Fibroblast of mammary gland (primary cell): ENCODE measurements at regions not wholly inside any gene's neighbourhood (a gene's known extent, or its start where the extent isn't known, plus 50 kb on each side); places are given as distances from the start of the nearest gene placed in this dataset.

Source experiments
- DNase-seq: peaks from one replicate; pipeline ENCODE4 v3.0.0-alpha.2; 2010; ENCODE audit warnings: low read depth
- H3K4me3 ChIP-seq: 2 replicates; pipeline ENCODE4 v1.5.1; 2011; ENCODE audit warnings: low read depth, mild to moderate bottlenecking, low read length, moderate library complexity; ENCODE audit not compliant: control insufficient read depth
- CTCF ChIP-seq: conservative IDR thresholded peaks from 2 replicates; pipeline ENCODE4 v1.5.1; 2011; ENCODE audit warnings: low read depth, low read length, inconsistent platforms; ENCODE audit not compliant: control insufficient read depth, insufficient read depth

- H3K4me3 ChIP-seq: no peak overlapping the region
- DNase-seq: no peak
- no peak for TF ChIP-seq CTCF
Measured at GRCh38 chr5:2617461-2617860, 134.0 kb downstream of the IRX2 start.

- DNase-seq: no peak
- H3K4me3 ChIP-seq: no peak overlapping the region
- no peak for TF ChIP-seq CTCF
Measured at GRCh38 chr5:2615917-2616316, 135.6 kb downstream of the IRX2 start.

GRCh38 chr5:2614571-2614970, 136.9 kb downstream of the IRX2 start:
- no peak overlapping the region for H3K4me3 ChIP-seq
- no peak for DNase-seq
- no peak for TF ChIP-seq CTCF

GRCh38 chr5:2611659-2612058, 139.8 kb downstream of the IRX2 start:
- no peak for TF ChIP-seq CTCF
- H3K4me3 ChIP-seq: no peak overlapping the region
- DNase-seq: no peak

GRCh38 chr5:2610986-2611385, 140.5 kb downstream of the IRX2 start:
- no peak overlapping the region for H3K4me3 ChIP-seq
- no peak for TF ChIP-seq CTCF
- no peak for DNase-seq

- H3K4me3 ChIP-seq: no peak overlapping the region
- TF ChIP-seq CTCF: no peak
- no peak for DNase-seq
Measured at GRCh38 chr5:2608391-2608790, 143.1 kb downstream of the IRX2 start.

GRCh38 chr5:2607598-2607997, 143.9 kb downstream of the IRX2 start:
- no peak overlapping the region for H3K4me3 ChIP-seq
- TF ChIP-seq CTCF: no peak
- no peak for DNase-seq
